Spleen (tissue), 11 donors: ENCODE measurements at regions not wholly inside any gene's neighbourhood (a gene's known extent, or its start where the extent isn't known, plus 50 kb on each side); places are given as distances from the start of the nearest gene placed in this dataset.

Experiments used
- DNase-seq: peaks from one replicate; pipeline ENCODE4 v3.0.0-alpha.2; 2020
- H3K27ac ChIP-seq, 8 donors: fragments of 200-600 bp; sonication (generic) in 7 of 8; 1 replicate in 4 of 8; 2 replicates in 4 of 8; pipeline versions ENCODE4 v1.5.0 to v1.8.0; 2016 to 2021; ENCODE audit warnings: inconsistent platforms in 4 of 8, mild to moderate bottlenecking in 4 of 8, moderate library complexity in 1 of 8
- H3K27me3 ChIP-seq, 7 donors: fragments of 200-600 bp; sonication (generic) in 6 of 7; replicated peaks in 1 of 7; 1 replicate in 4 of 7; 2 replicates in 3 of 7; pipeline versions ENCODE4 v1.5.0 to v1.8.0; 2016 to 2021; ENCODE audit warnings: inconsistent platforms in 3 of 7, mild to moderate bottlenecking in 1 of 7
- H3K36me3 ChIP-seq, 6 donors: fragments of 200-600 bp; sonication (generic) in 5 of 6; 1 replicate in 4 of 6; 2 replicates in 2 of 6; pipeline versions ENCODE4 v1.5.0 to v1.8.0; 2016 to 2021; ENCODE audit warnings: inconsistent platforms in 2 of 6
- H3K4me1 ChIP-seq, 6 donors: fragments of 200-600 bp; sonication (generic) in 5 of 6; 1 replicate in 3 of 6; 2 replicates in 3 of 6; pipeline versions ENCODE4 v1.5.0 to v1.8.0; 2016 to 2021; ENCODE audit warnings: inconsistent platforms in 3 of 6
- H3K4me3 ChIP-seq, 8 donors: fragments of 200-600 bp; sonication (generic) in 7 of 8; 1 replicate in 4 of 8; 2 replicates in 4 of 8; pipeline versions ENCODE4 v1.5.0 to v1.8.0; 2016 to 2021; ENCODE audit warnings: inconsistent platforms in 4 of 8, mild to moderate bottlenecking in 4 of 8, moderate library complexity in 2 of 8
- H3K9me3 ChIP-seq, 8 donors: fragments of 200-600 bp; sonication (generic) in 7 of 8; 1 replicate in 4 of 8; 2 replicates in 4 of 8; pipeline versions ENCODE4 v1.5.0 to v1.8.0; 2016 to 2021; ENCODE audit warnings: inconsistent platforms in 4 of 8
- CTCF ChIP-seq, 11 experiments: fragments of 200-600 bp in 7 of 11; fragments of 450-650 bp in 4 of 11; sonication (generic) in 4 of 11; IDR thresholded peaks in 8 of 11; conservative IDR thresholded peaks in 3 of 11; 1 replicate in 7 of 11; 2 replicates in 4 of 11; pipeline versions ENCODE4 v1.4.0 to v1.8.0; 2016 to 2021; ENCODE audit warnings: antibody characterized with exemption in 11 of 11, inconsistent platforms in 4 of 11, mild to moderate bottlenecking in 1 of 11
- POLR2A ChIP-seq, 3 donors: fragments of 450-650 bp; IDR thresholded peaks; one replicate each; pipeline ENCODE4 v1.5.1; 2017; ENCODE audit warnings: antibody characterized with exemption in 3 of 3, mild to moderate bottlenecking in 1 of 3
- POLR2AphosphoS5 ChIP-seq, 3 donors: sonication (generic); formaldehyde crosslinking; IDR thresholded peaks; one replicate each; pipeline ENCODE4 v1.5.1; 2017; ENCODE audit warnings: antibody characterized with exemption in 3 of 3
- WGBS, 5 donors: extraction: QIAGEN DNeasy Blood & Tissue Kit in 3 of 5; methylation state at CpG; one replicate each; pipeline versions ENCODE4 v1.1.5 to v1.1.7; 2013 to 2018; 5-methylcytosine and 5-hydroxymethylcytosine counted together
- intact Hi-C: fragments of 100-400 bp; cut with DNase I; formaldehyde crosslinking; loops from one replicate; pipeline ENCODE4 v1.15.0; 2023; ENCODE audit warnings: low total_unique reads
- small RNA-seq, 4 donors: library from RNA; depleted of rRNA; stranded (forward); fragments of <200 nt; gene quantifications; one replicate each; pipeline ENCODE3, GENCODE V24; 2016
- donor health status: healthy with polysubstance abuse.
- donor health status: DM: no; HTN: no; CAD: no; lungs with moderate emphysema.
- donor health status: DM: no; HTN: no; CAD: no.
- donor health status: Bipolar disorder and iron deficiency.
- donor health status: healthy.
- donor health status: DM: no; HTN: no; CAD: no.
- donor health status: DM: yes; HTN: yes; CAD: no.

- DNase-seq: no peak
- H3K4me1 ChIP-seq: no peaks in the 10 kb centered on the region
- H3K27ac ChIP-seq: no peak overlapping the region
- peaks cover 0 to 12% (median 9%) of the 10 kb centered on the region in 8 donors for H3K9me3 ChIP-seq
- no peak overlapping the region for H3K4me3 ChIP-seq
- 80 to 83% (median 81%) methylated on average over 2 of the region's 2 CpGs for WGBS, 5 donors
- no peaks in the 10 kb centered on the region for H3K27me3 ChIP-seq
- no peak for TF ChIP-seq POLR2A (IDR thresholded peaks at IDR 0.05)
- no peak for TF ChIP-seq CTCF (IDR thresholded peaks at IDR 0.05 in 8 of 11, conservative IDR thresholded peaks at IDR 0.05 in 3 of 11)
- no peak for TF ChIP-seq POLR2AphosphoS5 (IDR thresholded peaks at IDR 0.05)
- intact Hi-C loops: no loop called here
- no peaks in the 10 kb centered on the region for H3K36me3 ChIP-seq
Measured at GRCh38 chr5:130260481-130260880, 356.2 kb downstream of the CHSY3 start.

DNA sequence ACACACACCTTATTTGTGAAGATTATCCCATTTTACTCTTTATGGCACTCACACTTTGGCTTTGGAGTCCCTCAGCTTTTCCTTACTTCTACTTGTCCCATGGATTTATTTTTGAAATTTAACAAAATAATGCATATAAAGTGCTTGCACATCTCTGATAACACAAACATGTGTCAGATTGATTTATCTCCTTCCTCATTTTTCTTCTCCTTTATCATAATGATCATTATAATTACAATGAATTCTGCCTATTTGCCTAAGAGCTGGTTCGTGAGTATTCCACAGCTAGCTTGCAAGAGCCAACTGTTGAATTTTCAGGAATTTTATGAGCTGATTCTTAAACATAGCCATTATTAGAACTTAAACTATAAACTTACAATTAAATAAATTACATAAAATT, 347.7 kb downstream of the CHSY3 start:
- no peak for DNase-seq
- intact Hi-C loops: no loop called here
- Histone ChIP-seq H3K9me3 (peaks cover 0 to 15% (median 12%) of the 10 kb centered on the region in 8 donors), H3K27ac (no peak overlapping the region), H3K36me3 (no peaks in the 10 kb centered on the region), H3K27me3 (no peaks in the 10 kb centered on the region), H3K4me1 (no peaks in the 10 kb centered on the region), H3K4me3 (no peak overlapping the region)
- TF ChIP-seq POLR2A (IDR thresholded peaks at IDR 0.05): no peak
- no peak for TF ChIP-seq CTCF (IDR thresholded peaks at IDR 0.05 in 8 of 11, conservative IDR thresholded peaks at IDR 0.05 in 3 of 11)
- TF ChIP-seq POLR2AphosphoS5 (IDR thresholded peaks at IDR 0.05): no peak
- 27 to 42% (median 36%) methylated on average over 1 of the region's 1 CpG for WGBS, 5 donors

- Histone ChIP-seq H3K9me3 (peaks cover 0 to 6% (median 0%) of the 10 kb centered on the region in 8 donors), H3K27ac (no peak overlapping the region), H3K4me1 (no peaks in the 10 kb centered on the region), H3K4me3 (no peak overlapping the region), H3K36me3 (no peaks in the 10 kb centered on the region), H3K27me3 (no peaks in the 10 kb centered on the region)
- intact Hi-C loops: no loop called here
- DNase-seq: no peak
- TF ChIP-seq POLR2A (IDR thresholded peaks at IDR 0.05) (no peak), POLR2AphosphoS5 (IDR thresholded peaks at IDR 0.05) (no peak), CTCF (IDR thresholded peaks at IDR 0.05 in 8 of 11, conservative IDR thresholded peaks at IDR 0.05 in 3 of 11) (no peak)
- WGBS, 5 donors: 65 to 91% (median 84%) methylated on average over 4 of the region's 4 CpGs
Measured at GRCh38 chr5:130243641-130244040, 339.4 kb downstream of the CHSY3 start.

DNA sequence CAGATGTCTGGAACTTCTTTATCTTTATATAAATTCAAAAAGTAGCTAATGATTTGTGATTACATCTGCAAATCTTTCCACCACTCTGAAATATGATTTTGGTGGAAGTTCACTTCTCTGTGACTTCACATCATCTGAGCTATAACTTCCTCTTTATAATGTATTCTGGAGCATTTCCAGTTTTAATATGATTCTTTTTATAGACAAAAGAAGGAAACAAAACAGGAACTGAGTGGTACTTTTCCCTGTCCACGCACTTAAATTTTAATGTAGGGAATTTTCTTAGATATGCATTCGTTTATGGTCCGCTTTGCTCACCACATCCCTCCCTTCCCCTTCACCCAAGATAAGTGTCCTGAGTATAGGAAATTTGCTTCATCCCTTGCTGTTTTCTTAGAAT, 333.5 kb downstream of the CHSY3 start:
- intact Hi-C loops: no loop called here
- WGBS, 5 donors: 6 to 13% (median 8%) methylated on average over 3 of the region's 3 CpGs

More for the DNA sequence above, 333.5 kb downstream of the CHSY3 start:
- Histone ChIP-seq H3K27me3 (no peaks in the 10 kb centered on the region), H3K4me1 (peaks cover 0 to 8% (median 0%) of the 10 kb centered on the region in 6 donors), H3K27ac (no peak overlapping the region), H3K36me3 (no peaks in the 10 kb centered on the region), H3K9me3 (no peaks in the 10 kb centered on the region), H3K4me3 (no peak overlapping the region)
- no peak for TF ChIP-seq CTCF (IDR thresholded peaks at IDR 0.05 in 8 of 11, conservative IDR thresholded peaks at IDR 0.05 in 3 of 11)
- TF ChIP-seq POLR2AphosphoS5 (IDR thresholded peaks at IDR 0.05): no peak
- TF ChIP-seq POLR2A (IDR thresholded peaks at IDR 0.05): no peak
- DNase-seq: no peak

Small RNA genes in the stretch of these regions (small RNA-seq; reads per million reads assigned to genes)
- gene AC113367.2 (0 reads per million in 4 donors), gene RNU7-53P (0 reads per million in 4 donors)
